Posterior cingulate gyrus (tissue), 11 donors: ENCODE measurements at regions not wholly inside any gene's neighbourhood (a gene's known extent, or its start where the extent isn't known, plus 50 kb on each side); places are given as distances from the start of the nearest gene placed in this dataset.
"Not testable (repeated sequence)": the region's sequence is repeated elsewhere in the genome, so short reads cannot be mapped to it uniquely, and the experiment has no call there.

Experiments used
- DNase-seq, 10 donors: peaks; one replicate each; pipeline versions ENCODE4 v3.0.0 to v3.0.0-alpha.2; 2020 to 2021; ENCODE audit warnings: mixed read lengths in 3 of 10
- intact Hi-C: fragments of 100-400 bp; cut with DNase I; formaldehyde crosslinking; loops from one replicate; pipeline ENCODE4 v1.15.1; 2023

GRCh38 chr17:16888413-16889087 lies 83.4 kb downstream of the TNFRSF13B start:
- intact Hi-C loops: no loop called here
- no peak for DNase-seq

- DNase-seq: no peak
- intact Hi-C loops: no loop called here
These were observed 84.3 kb downstream of the TNFRSF13B start for GRCh38 chr17:16887523-16888095.

GRCh38 chr17:16886655-16887322 lies 85.1 kb downstream of the TNFRSF13B start:
- intact Hi-C loops: no loop called here
- no peak for DNase-seq

GRCh38 chr17:16885204-16885603 lies 86.7 kb downstream of the TNFRSF13B start:
- DNase-seq, intact Hi-C loops: not testable (repeated sequence)

- intact Hi-C loops, DNase-seq: not testable (repeated sequence)
These were observed 89.0 kb downstream of the TNFRSF13B start for GRCh38 chr17:16882926-16883265.

GRCh38 chr17:16882243-16882925 lies 89.5 kb downstream of the TNFRSF13B start:
- DNase-seq: peak in 1 of 10 donors; percentile 28
- intact Hi-C loops: no loop called here

GRCh38 chr17:16881239-16881924 lies 90.5 kb downstream of the TNFRSF13B start:
- intact Hi-C loops: no loop called here
- peak in 1 of 10 donors; percentile 47 for DNase-seq

- peak in 1 of 10 donors; percentile 57 for DNase-seq
- intact Hi-C loops: no loop called here
These were observed 91.1 kb downstream of the TNFRSF13B start for GRCh38 chr17:16880843-16881230.

GRCh38 chr17:16880121-16880842 lies 91.6 kb downstream of the TNFRSF13B start:
- intact Hi-C loops: no loop called here
- DNase-seq: peak in 2 of 10 donors; percentile 59 to 78

GRCh38 chr17:16879686-16880085 lies 92.2 kb downstream of the TNFRSF13B start:
- peak in 2 of 10 donors; percentile 22 to 63 for DNase-seq
- intact Hi-C loops: no loop called here

- no peak for DNase-seq
- intact Hi-C loops: no loop called here
These were observed 93.3 kb downstream of the TNFRSF13B start for GRCh38 chr17:16878606-16879005.

- intact Hi-C loops: no loop called here
- DNase-seq: no peak
These were observed 93.8 kb downstream of the TNFRSF13B start for GRCh38 chr17:16878084-16878483.

- DNase-seq: no peak
These were observed 94.8 kb downstream of the TNFRSF13B start for GRCh38 chr17:16877099-16877498.

GRCh38 chr17:16875662-16876061 lies 96.3 kb downstream of the TNFRSF13B start:
- intact Hi-C loops: no loop called here
- DNase-seq: no peak

More at GRCh38 chr17:16877099-16877498, 94.8 kb downstream of the TNFRSF13B start:
- intact Hi-C loops: no loop called here

- DNase-seq: peak in 1 of 10 donors; percentile 57
- intact Hi-C loops: not testable (repeated sequence)
These were observed 97.7 kb downstream of the TNFRSF13B start for GRCh38 chr17:16874216-16874615.

GRCh38 chr17:16873174-16874035 lies 98.5 kb downstream of the TNFRSF13B start:
- intact Hi-C loops: no loop called here
- DNase-seq: peak in 2 of 10 donors; percentile 15 to 77

- intact Hi-C loops: no loop called here
- DNase-seq: peak in 1 of 10 donors; percentile 50
These were observed 99.4 kb downstream of the TNFRSF13B start for GRCh38 chr17:16872351-16873173.
